ENCODE measurements at regions not wholly inside any gene's neighbourhood (a gene's known extent, or its start where the extent isn't known, plus 50 kb on each side); places are given as distances from the start of the nearest gene placed in this dataset.

- no peak overlapping the region for H2AFZ ChIP-seq
- H3K4me2 ChIP-seq (ENCODE audit: low read length): no peak overlapping the region
- no peak overlapping the region for H3K27ac ChIP-seq
- no peak overlapping the region for H3K4me3 ChIP-seq (ENCODE audit: low read depth, low read length)
- TF ChIP-seq CTCF (IDR thresholded peaks at IDR 0.05): no peak
- H3K9ac ChIP-seq: no peak overlapping the region
- no peaks in the 10 kb centered on the region for H3K4me1 ChIP-seq
- H3K79me2 ChIP-seq: no peaks in the 10 kb centered on the region
- no peaks in the 10 kb centered on the region for H3K9me3 ChIP-seq (ENCODE audit: control insufficient read depth, low read length)
- H3K27me3 ChIP-seq (ENCODE audit: control insufficient read depth, insufficient read depth, low read length): no peaks in the 10 kb centered on the region
- no peaks in the 10 kb centered on the region for H3K36me3 ChIP-seq (ENCODE audit: control insufficient read depth, insufficient read depth, low read length)
Measured at GRCh38 chr20:22866812-22867341, 168.2 kb upstream of the SSTR4 start.

DNA sequence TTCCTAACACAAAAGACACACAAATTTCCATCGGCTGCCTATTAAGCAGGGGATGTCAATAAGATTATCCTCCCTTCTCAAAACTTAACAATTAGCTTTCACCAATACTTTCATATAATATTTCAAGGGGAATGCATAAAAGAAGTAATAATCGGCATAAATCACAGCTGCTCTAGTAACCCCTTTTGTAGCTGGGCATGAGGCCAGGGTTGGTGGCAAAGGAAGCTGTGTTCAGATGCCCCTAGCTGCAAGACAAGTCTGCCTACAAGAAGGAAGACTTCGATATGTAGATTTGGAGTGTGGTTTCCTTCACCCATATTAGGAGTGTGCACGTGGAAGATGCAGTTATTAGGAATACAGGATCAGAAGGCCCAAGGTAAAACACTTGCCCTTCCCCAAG is 156.9 kb upstream of the SSTR4 start:
- Histone ChIP-seq H3K27me3 (ENCODE audit: control insufficient read depth, insufficient read depth, low read length) (no peaks in the 10 kb centered on the region), H3K4me2 (ENCODE audit: low read length) (no peak overlapping the region), H3K4me1 (no peaks in the 10 kb centered on the region), H2AFZ (no peak overlapping the region), H3K9ac (no peak overlapping the region), H3K36me3 (ENCODE audit: control insufficient read depth, insufficient read depth, low read length) (no peaks in the 10 kb centered on the region), H3K79me2 (no peaks in the 10 kb centered on the region), H3K4me3 (ENCODE audit: low read depth, low read length) (no peak overlapping the region), H3K27ac (no peak overlapping the region), H3K9me3 (ENCODE audit: control insufficient read depth, low read length) (no peaks in the 10 kb centered on the region)
- TF ChIP-seq CTCF (IDR thresholded peaks at IDR 0.05): no peak

DNA sequence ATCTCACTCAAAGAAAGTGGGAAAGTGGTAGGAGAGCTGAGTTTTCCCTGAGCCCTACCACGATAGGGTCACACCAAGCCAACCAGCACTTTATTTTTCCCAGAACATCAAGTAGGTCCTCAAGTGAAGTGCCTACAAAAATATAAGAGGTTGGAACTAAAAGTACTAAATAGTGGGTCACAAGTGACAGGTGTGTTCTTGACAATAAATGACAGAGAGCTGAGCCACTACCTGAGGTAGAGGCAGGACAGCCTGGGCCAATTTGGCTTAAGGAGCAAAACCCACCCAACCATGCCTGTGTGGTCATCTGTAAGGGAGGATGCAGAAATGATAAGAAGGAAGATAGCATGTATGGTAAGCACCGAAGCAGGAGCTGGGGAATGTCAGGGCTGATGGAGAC is 154.8 kb upstream of the SSTR4 start:
- no peaks in the 10 kb centered on the region for H3K27me3 ChIP-seq (ENCODE audit: control insufficient read depth, insufficient read depth, low read length)
- no peaks in the 10 kb centered on the region for H3K79me2 ChIP-seq
- no peak overlapping the region for H3K4me3 ChIP-seq (ENCODE audit: low read depth, low read length)
- no peaks in the 10 kb centered on the region for H3K9me3 ChIP-seq (ENCODE audit: control insufficient read depth, low read length)
- H3K27ac ChIP-seq: no peak overlapping the region
- no peaks in the 10 kb centered on the region for H3K36me3 ChIP-seq (ENCODE audit: control insufficient read depth, insufficient read depth, low read length)
- H3K9ac ChIP-seq: no peak overlapping the region
- H3K4me2 ChIP-seq (ENCODE audit: low read length): no peak overlapping the region
- no peak for TF ChIP-seq CTCF (IDR thresholded peaks at IDR 0.05)
- H3K4me1 ChIP-seq: no peaks in the 10 kb centered on the region
- no peak overlapping the region for H2AFZ ChIP-seq

- no peak overlapping the region for H3K27ac ChIP-seq
- no peak for TF ChIP-seq CTCF (IDR thresholded peaks at IDR 0.05)
- no peak overlapping the region for H3K4me3 ChIP-seq (ENCODE audit: low read depth, low read length)
- no peak overlapping the region for H3K4me2 ChIP-seq (ENCODE audit: low read length)
- no peaks in the 10 kb centered on the region for H3K9me3 ChIP-seq (ENCODE audit: control insufficient read depth, low read length)
- no peaks in the 10 kb centered on the region for H3K27me3 ChIP-seq (ENCODE audit: control insufficient read depth, insufficient read depth, low read length)
- no peaks in the 10 kb centered on the region for H3K79me2 ChIP-seq
- H3K4me1 ChIP-seq: no peaks in the 10 kb centered on the region
- H2AFZ ChIP-seq: no peak overlapping the region
- H3K9ac ChIP-seq: no peak overlapping the region
- no peaks in the 10 kb centered on the region for H3K36me3 ChIP-seq (ENCODE audit: control insufficient read depth, insufficient read depth, low read length)
Measured at GRCh38 chr20:22887796-22888195, 147.3 kb upstream of the SSTR4 start.

- TF ChIP-seq CTCF (IDR thresholded peaks at IDR 0.05): no peak
- Histone ChIP-seq H3K36me3 (ENCODE audit: control insufficient read depth, insufficient read depth, low read length) (no peaks in the 10 kb centered on the region), H3K4me2 (ENCODE audit: low read length) (no peak overlapping the region), H3K9me3 (ENCODE audit: control insufficient read depth, low read length) (no peaks in the 10 kb centered on the region), H3K4me1 (no peaks in the 10 kb centered on the region), H2AFZ (no peak overlapping the region), H3K79me2 (no peaks in the 10 kb centered on the region), H3K27me3 (ENCODE audit: control insufficient read depth, insufficient read depth, low read length) (no peaks in the 10 kb centered on the region), H3K9ac (no peak overlapping the region), H3K27ac (no peak overlapping the region), H3K4me3 (ENCODE audit: low read depth, low read length) (no peak overlapping the region)
Measured at GRCh38 chr20:22890594-22891300, 144.4 kb upstream of the SSTR4 start.
